HepG2 (cell line): ENCODE measurements at regions not wholly inside any gene's neighbourhood (a gene's known extent, or its start where the extent isn't known, plus 50 kb on each side); places are given as distances from the start of the nearest gene placed in this dataset.

Experiments
- AGO1 ChIP-seq: fragments of 200-400 bp; formaldehyde crosslinking; IDR thresholded peaks from 2 replicates; pipeline ENCODE4 v1.6.1; 2017; ENCODE audit warnings: mild to moderate bottlenecking, low read depth, low read length, moderate library complexity; ENCODE audit not compliant: poor library complexity, severe bottlenecking
- HNRNPLL ChIP-seq: fragments of 200-400 bp; formaldehyde crosslinking; IDR thresholded peaks from 2 replicates; pipeline ENCODE4 v1.6.1; 2017; ENCODE audit warnings: mild to moderate bottlenecking, low read depth, low read length; ENCODE audit not compliant: poor library complexity, severe bottlenecking
- MAFG ChIP-seq: sonication (generic); formaldehyde crosslinking; IDR thresholded peaks from 2 replicates; pipeline ENCODE4 v1.5.1; 2020; ENCODE audit warnings: mild to moderate bottlenecking, missing genetic modification reagents
- SMC3 ChIP-seq: IDR thresholded peaks from 2 replicates; pipeline ENCODE4 v1.6.1; 2011; ENCODE audit warnings: low read length, improper control_type of control experiment
- SNAI1 ChIP-seq: sonication (generic); formaldehyde crosslinking; IDR thresholded peaks from 2 replicates; pipeline ENCODE4 v1.5.0; 2020; ENCODE audit warnings: mild to moderate bottlenecking, missing genetic modification reagents, borderline replicate concordance
- STAT6 ChIP-seq: sonication (generic); formaldehyde crosslinking; IDR thresholded peaks from 2 replicates; pipeline ENCODE4 v1.4.0; 2020; ENCODE audit warnings: missing genetic modification reagents, mild to moderate bottlenecking, borderline replicate concordance
- TCF7L2 ChIP-seq: IDR thresholded peaks from 2 replicates; pipeline ENCODE4 v1.6.1; 2011; ENCODE audit warnings: mild to moderate bottlenecking, low read depth, low read length, moderate library complexity
- ZBTB7A ChIP-seq: sonication (generic); formaldehyde crosslinking; IDR thresholded peaks from 2 replicates; pipeline ENCODE4 v1.8.0; 2022; ENCODE audit warnings: mild to moderate bottlenecking, missing genetic modification reagents
- ZHX1 ChIP-seq: sonication (generic); formaldehyde crosslinking; IDR thresholded peaks from 2 replicates; pipeline ENCODE4 v1.8.1; 2022; ENCODE audit warnings: low read depth, mild to moderate bottlenecking, missing genetic modification reagents
- ZNF207 ChIP-seq: fragments of 450-650 bp; IDR thresholded peaks from 2 replicates; pipeline ENCODE4 v1.6.1; 2016; ENCODE audit warnings: antibody characterized with exemption, borderline replicate concordance
- ZNF382 ChIP-seq: sonication (generic); formaldehyde crosslinking; IDR thresholded peaks from 2 replicates; pipeline ENCODE4 v1.5.0; 2020; ENCODE audit warnings: missing genetic modification reagents, mild to moderate bottlenecking, borderline replicate concordance
- ZNF558 ChIP-seq: sonication (generic); formaldehyde crosslinking; IDR thresholded peaks from 2 replicates; pipeline ENCODE4 v1.9.0; 2022; ENCODE audit warnings: mild to moderate bottlenecking, missing genetic modification reagents, borderline replicate concordance
- ZNF609 ChIP-seq: sonication (generic); formaldehyde crosslinking; IDR thresholded peaks from 2 replicates; pipeline ENCODE4 v1.4.0; 2020; ENCODE audit warnings: mild to moderate bottlenecking, missing genetic modification reagents, borderline replicate concordance
- TF ChIP-seq, protein P1 (sequence below): sonication (generic); formaldehyde crosslinking; IDR thresholded peaks from 2 replicates; pipeline ENCODE4 v1.8.1; 2023; ENCODE audit warnings: mild to moderate bottlenecking, missing genetic modification reagents
- TF ChIP-seq, protein P2 (sequence below): sonication (generic); formaldehyde crosslinking; conservative IDR thresholded peaks from 2 replicates; pipeline ENCODE4 v1.4.0; 2020; ENCODE audit warnings: missing genetic modification reagents

DNA sequence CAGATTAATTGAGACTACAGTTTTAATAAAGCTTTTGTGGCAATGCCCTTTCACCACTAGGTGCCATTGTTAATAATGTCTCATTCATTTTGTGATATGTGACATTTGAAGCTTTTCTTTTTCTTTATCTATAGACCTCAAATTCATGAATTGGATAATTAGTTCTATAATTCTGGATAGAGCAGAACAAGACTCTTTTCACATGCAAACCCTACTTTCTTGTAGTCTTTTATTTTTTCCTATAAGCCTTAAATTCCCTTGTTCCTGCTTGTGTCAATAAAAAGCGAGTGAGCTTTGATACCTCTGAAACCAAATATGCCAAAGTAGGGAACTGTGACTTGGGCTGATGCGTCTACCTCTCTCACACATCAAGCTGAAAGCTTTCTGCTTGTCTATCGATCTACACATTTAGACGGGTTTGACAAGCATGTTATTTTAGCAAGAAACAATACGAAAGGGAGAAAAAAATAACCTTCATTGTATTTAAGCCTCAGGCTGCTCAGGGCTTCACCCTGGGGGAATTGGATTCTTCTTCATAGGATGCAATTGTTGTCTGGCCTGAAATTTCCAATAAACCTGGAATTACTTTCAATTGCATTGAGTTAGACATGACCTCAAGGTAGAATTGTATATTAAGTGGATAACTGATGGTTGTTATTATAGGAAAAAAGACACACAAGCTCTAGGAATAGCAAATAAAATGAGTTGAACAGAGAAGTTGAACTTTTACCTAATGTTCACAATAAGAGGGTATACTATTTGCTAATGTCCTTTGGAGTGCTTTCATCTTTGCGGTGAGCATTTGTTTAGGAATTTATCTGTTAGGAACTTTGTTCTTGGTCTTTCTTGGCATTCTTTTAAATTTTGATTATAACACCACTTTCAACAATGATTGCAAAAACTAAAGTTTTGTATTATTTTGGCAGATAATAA is 1150.2 kb upstream of the PCDH9 start (continued):
- TF ChIP-seq ZNF609 (CRISPR knock-in tag), result peak; percentile 91
- no peak for TF ChIP-seq ZNF207
- no peak for TF ChIP-seq ZHX1 (CRISPR knock-in tag)
- no peak for TF ChIP-seq MAFG (CRISPR knock-in tag)
- no peak for TF ChIP-seq STAT6 (CRISPR knock-in tag)
- TF ChIP-seq ZNF558 (CRISPR knock-in tag), result no peak
- no peak for TF ChIP-seq ZBTB7A (CRISPR knock-in tag)
- peak; percentile 96 for TF ChIP-seq TCF7L2
- no peak for TF ChIP-seq AGO1
- no peak for TF ChIP-seq SNAI1 (CRISPR knock-in tag)
- no peak for TF ChIP-seq SMC3
- no peak for TF ChIP-seq HNRNPLL
- TF ChIP-seq, protein P1, sequence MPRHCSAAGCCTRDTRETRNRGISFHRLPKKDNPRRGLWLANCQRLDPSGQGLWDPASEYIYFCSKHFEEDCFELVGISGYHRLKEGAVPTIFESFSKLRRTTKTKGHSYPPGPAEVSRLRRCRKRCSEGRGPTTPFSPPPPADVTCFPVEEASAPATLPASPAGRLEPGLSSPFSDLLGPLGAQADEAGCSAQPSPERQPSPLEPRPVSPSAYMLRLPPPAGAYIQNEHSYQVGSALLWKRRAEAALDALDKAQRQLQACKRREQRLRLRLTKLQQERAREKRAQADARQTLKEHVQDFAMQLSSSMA, result no peak
- TF ChIP-seq, protein P2, sequence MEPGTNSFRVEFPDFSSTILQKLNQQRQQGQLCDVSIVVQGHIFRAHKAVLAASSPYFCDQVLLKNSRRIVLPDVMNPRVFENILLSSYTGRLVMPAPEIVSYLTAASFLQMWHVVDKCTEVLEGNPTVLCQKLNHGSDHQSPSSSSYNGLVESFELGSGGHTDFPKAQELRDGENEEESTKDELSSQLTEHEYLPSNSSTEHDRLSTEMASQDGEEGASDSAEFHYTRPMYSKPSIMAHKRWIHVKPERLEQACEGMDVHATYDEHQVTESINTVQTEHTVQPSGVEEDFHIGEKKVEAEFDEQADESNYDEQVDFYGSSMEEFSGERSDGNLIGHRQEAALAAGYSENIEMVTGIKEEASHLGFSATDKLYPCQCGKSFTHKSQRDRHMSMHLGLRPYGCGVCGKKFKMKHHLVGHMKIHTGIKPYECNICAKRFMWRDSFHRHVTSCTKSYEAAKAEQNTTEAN (CRISPR knock-in tag), result no peak
- no peak for TF ChIP-seq ZNF382
